ENCODE measurements at regions not wholly inside any gene's neighbourhood (a gene's known extent, or its start where the extent isn't known, plus 50 kb on each side); places are given as distances from the start of the nearest gene placed in this dataset.
"Not testable (repeated sequence)": the region's sequence is repeated elsewhere in the genome, so short reads cannot be mapped to it uniquely, and the experiment has no call there.

- FAIRE-seq: no peak
These were observed 311.2 kb upstream of the PRR16 start for GRCh38 chr5:120152931-120153330.

DNA sequence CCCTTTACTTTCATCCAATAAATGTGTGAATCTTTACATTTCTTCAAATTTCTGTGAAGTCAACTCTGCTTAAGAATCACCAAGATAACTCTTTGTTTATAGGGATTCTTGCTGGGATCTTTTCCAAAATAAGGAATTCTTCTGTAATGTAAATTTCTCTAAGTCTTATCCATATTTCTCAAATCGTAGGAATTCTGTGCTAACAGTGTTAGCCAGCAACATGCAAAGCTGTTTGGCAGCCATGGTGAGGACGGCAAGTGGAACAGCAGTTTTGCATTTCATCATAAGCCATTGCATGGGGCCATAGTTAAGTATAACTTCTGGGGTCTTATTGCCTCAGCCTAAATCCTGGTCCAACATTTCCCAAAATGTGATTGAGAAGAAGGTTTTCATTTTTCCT is 310.5 kb upstream of the PRR16 start:
- no peak for FAIRE-seq

- FAIRE-seq: no peak
These were observed 308.2 kb upstream of the PRR16 start for GRCh38 chr5:120155873-120156272.

DNA sequence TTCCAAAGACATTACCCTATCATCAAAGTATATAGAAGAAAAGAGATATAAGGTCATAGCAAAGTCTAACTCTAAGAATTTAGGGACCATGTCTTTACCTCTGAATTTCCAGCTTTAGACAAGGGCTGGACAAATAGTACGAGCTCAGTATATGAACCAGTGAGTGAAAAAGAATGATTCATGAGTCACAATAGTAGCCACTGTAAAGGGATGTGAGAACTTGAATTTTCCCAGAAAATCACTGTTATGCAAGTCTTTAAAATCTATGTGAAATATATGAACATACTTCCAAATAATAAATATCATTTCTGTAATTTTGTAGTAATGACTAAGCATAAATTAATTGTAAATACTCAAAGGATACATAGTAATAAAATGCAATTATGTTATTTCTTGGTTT is 305.9 kb upstream of the PRR16 start:
- no peak for FAIRE-seq

DNA sequence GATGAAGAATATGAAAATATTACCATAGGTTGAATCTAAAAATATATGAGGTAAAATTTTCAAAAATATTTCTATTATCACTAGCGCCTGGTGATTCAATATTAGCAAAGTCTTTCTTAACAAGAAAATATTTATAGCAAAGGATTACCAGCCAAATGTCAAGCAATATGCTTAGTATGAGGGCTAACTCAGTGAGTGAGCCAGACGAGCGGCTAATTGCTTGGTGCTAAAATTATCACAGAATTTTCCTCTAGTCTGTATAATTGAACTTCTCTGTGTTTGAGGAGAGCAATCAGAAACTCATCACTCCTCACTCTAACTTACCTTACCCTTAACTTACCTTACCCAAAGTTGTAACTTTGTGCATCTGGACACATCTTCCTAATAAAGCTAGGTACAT is 304.9 kb upstream of the PRR16 start:
- no peak for FAIRE-seq

GRCh38 chr5:120160124-120160895 is 303.8 kb upstream of the PRR16 start:
- FAIRE-seq: no peak

GRCh38 chr5:120162321-120162720 is 301.8 kb upstream of the PRR16 start:
- no peak for FAIRE-seq

DNA sequence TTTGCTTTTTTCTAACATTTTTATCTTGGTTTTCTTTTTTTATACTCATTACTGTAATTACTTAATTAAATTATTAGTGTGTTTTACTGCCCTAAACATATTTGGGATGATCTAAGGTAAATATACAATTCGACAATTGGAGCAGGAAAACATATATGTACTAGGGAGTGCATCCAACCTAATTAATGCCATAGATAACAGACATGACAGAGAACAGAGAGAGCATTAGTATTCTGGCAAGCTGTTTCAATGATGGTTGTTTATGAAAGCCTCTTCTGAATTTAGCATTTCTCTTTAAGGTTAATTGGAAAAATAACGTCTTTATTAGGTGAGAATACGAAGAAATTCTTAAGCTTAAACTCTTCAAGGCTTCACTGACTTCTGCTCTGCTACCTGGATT is 300.1 kb upstream of the PRR16 start:
- no peak for FAIRE-seq

DNA sequence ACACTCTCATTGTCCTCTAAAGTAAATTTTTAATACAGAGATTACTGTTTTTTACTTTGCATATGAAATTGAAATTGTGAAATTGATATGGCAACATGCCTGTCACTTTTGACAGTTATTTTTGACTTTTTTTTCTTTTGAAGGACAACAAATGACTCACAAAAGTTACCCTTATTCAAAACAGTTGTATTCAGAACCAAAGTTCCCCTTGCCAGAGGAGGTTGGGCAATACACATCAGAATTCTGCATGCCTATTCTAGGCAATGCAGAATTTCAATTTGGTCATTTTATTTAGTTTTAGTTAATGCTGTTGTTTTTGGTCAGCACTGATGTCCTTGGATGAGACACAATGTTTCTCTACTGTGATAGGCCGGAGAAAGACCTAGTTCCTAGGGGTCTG is 299.1 kb upstream of the PRR16 start:
- no peak for FAIRE-seq

DNA sequence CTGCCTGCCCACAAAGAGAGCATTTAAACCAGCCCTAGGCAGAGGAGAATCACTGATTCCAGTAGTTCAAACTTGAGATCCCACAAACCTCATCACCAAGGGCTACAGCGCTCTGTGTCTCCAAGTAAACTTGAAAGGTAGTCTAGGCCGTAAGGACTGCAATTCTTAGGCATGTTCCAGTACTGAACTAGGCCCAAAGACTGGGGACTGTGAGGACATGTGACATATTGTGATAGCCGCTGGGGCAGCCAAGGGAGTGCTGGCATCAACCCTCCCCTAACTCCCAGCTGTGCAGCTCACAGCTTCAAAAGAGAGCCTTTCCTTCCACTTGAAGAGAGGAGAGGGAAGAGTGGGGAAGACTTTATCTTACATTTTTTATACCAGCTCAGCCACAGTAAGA is 291.0 kb upstream of the PRR16 start:
- no peak for FAIRE-seq

DNA sequence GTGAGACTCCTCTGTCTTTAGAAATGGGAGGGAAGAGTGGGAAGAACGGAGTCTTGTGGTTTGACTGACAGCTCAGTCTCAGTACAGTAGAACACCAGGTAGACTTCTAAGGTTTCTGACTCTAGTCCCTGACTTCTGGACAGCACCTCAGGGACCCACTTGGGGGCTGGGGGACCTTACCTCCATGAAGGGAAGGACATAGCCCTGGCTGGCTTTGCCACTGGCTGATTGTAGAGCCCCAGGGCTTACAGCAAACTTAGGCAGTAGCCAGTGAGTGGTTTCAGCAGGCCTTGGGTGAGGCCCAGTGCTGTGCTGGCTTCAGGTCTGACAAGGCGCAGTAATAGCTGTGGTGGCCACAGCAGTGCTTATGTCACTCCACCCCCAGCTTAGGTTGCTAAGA is 290.0 kb upstream of the PRR16 start:
- no peak for FAIRE-seq

DNA sequence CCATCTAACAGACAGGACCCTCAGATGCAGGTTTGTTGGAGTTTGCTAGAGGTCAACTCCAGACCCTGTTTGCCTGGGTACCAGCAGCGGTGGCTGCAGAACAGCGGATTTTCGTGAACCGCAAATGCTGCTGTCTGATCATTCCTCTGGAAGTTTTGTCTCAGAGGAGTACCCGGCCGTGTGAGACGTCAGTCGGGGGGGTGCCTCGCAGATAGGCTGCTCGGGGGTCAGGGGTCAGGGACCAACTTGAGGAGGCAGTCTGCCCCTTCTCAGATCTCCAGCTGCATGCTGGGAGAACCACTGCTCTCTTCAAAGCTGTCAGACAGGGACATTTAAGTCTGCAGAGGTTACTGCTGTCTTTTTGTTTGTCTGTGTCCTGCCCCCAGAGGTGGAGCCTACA is 282.9 kb upstream of the PRR16 start:
- not testable (repeated sequence) for FAIRE-seq

DNA sequence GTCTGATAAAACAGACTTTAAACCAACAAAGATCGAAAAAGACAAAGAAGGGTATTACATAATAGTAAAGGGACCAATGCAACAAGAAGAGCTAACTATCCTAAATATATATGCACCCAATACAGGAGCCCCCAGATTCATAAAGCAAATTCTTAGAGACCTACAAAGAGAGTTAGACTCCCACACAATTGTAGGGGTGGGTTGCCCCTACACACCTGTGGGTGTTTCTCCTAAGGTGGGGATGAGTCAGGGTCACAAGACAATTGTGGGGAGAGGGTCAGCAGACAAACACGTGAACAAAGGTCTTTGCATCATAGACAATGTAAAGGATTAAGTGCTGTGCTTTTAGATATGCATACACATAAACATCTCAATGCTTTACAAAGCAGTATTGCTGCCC is 269.4 kb upstream of the PRR16 start:
- FAIRE-seq: not testable (repeated sequence)

GRCh38 chr5:120199559-120199958 is 264.5 kb upstream of the PRR16 start:
- no peak for FAIRE-seq

- FAIRE-seq: no peak
These were observed 257.0 kb upstream of the PRR16 start for GRCh38 chr5:120207129-120207528.

DNA sequence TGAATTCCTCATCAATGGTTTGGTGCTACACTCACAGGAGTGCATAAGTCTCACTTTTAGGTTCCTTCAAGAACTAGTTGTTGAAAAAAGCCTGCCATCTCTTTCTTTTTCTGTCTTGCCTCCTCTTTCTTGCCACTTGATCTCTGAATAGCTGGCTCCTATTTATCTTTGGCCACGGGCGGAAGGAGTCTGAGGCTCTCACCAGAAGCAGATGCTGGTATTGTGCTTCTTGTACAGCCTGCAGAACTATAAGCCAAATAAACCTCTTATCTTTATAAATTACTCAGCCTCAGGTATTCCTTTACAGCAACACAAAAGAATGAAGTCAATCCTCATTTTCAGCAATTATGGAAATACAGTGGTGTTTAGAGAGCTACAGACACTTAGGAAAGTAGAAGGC is 247.1 kb upstream of the PRR16 start:
- no peak for FAIRE-seq

DNA sequence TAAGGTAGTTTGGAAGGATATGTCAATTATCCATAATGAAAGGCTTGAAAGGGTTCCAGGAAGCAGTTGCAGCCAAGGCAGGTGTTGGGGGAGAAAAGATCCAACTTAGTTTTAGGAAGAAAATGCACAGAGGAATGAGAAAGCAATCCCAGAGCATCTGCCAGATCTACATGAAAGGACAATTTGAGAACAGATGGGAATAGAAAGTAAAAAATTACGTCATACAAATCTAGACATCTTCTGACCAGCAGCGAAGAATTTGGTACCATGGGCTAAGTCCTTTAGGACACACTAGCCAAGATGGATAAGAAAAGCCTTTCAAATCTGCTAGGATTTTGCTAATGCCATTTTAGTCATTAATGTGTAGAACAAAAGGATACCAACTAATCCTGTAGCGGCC is 244.1 kb upstream of the PRR16 start:
- no peak for FAIRE-seq

DNA sequence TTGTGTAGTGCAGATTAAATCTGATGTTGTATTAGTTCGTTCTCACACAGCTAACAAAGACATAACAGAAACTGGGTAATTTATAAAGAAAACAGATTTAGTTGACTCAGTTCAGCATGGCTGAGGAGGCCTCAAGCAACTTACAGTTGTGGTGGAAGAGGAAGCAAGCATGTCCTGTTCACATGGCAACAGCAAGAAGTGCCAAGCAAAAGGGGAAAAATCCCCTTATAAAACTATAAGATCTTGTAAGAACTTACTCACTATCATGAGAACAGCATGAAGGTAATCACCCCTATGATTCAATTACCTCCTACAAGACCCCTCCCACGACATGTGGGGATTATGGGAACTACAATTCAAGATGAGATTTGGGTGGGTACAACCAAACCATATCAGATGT is 238.6 kb upstream of the PRR16 start:
- no peak for FAIRE-seq

DNA sequence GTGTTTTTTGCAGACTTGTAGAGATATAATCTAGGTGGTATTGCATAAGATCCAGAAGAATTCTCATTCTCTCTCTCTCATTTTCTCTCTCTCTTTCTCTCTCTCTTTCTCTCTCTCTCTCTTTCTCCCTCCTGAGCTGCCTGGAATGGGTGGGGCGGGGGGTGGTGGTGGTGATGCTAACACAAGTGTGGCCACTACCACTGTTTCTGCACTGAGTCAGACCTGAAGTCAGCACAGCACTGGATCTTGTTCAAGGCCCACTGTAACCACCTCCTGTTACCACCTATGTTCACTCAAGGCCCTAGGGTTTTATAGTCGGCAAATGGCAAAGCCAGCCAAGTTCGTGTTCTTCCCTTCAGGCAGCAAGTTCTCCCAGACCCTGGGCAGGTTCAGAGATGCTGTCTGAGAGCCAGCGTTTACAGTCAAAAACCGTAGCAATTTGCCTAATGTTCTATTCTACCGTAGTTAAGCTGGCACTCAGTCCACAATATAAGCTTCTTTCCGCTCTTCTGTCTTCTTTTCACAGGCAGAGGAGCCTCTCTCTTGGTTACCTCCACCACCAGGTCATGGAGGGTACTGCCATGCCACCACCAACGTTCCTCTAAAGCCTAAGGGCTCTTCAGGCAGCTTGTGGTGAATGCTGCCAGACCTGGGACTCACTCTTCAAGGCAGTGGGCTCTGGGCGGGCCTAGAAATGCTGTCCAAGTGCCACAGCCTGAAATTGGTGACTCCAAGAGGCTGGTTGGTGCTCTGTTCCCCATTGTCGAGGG is 235.7 kb upstream of the PRR16 start:
- no peak for FAIRE-seq

- no peak for FAIRE-seq
These were observed 235.1 kb upstream of the PRR16 start for GRCh38 chr5:120229036-120229435.

DNA sequence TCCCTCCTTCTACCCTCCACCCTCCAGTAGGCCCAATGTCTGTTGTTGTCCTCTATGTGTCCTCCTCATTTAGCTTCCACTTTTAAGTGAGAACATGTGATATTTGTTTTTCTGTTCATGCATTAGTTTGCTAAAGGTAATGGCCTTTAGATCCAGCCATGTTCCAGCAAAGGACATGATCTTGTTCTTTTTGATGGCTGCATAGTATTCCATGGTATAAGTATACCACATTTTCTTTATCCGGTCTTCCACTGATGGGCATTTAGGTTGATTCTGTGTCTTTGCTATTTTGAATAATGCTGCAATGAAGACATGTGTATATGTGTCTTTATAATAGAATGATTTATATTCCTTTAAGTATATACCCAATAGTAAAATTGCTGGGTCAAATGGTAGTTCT is 232.5 kb upstream of the PRR16 start:
- no peak for FAIRE-seq

DNA sequence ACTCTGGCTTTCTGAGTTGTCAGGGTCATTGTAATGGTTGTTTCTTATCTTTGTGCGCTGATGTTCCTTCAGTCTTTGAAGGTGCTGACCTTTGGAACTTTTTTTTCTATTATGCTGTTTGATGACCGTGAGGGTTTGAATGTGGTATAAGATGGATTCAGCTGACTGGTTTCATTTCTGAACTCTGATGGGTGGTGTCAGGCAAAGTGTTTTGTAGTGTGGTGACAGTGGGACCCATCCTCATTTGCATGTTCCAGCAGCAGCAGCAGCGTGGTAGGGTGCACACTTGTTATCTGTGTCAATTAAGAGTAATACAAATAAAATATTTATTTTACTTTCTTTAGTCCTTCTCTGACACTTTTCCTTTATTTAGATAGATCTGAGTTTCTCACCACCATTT is 227.7 kb upstream of the PRR16 start:
- no peak for FAIRE-seq

DNA sequence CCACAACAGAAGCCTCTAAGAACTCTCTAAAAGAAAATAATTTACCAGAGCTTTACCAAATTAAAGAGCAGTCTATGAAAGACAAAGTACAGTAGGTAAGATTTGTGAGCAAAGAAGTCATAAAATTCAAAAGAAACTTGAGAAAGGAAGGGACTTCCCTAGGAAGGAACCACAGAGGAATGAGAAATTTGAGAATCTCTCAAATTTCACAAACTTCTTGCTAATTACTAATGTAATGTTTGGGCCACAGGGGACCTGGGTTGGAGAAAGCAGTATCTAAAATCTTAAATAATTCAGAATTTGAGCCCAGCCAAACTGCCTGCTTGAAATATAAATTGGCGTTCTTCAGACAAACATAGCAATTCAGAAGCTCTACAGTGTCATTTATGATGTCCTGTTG is 225.0 kb upstream of the PRR16 start:
- FAIRE-seq: no peak

DNA sequence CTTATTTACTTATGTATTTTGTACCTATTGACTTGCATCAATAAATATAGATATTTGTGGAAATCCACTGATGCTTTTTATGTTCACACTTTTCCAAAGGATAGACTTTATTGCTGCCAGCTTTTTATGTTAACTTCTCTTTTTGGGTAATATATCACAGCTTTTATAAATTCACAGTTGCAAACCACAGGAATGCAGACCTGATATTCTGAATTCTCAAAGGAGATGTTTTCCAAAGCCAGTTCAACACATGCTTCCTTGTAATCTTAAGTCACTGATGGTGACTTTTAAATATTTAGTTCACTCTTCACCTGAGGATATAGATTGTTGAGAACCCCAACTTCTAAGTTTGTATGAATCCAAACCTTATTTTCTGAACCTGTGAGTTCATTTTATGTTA is 223.4 kb upstream of the PRR16 start:
- FAIRE-seq: no peak

DNA sequence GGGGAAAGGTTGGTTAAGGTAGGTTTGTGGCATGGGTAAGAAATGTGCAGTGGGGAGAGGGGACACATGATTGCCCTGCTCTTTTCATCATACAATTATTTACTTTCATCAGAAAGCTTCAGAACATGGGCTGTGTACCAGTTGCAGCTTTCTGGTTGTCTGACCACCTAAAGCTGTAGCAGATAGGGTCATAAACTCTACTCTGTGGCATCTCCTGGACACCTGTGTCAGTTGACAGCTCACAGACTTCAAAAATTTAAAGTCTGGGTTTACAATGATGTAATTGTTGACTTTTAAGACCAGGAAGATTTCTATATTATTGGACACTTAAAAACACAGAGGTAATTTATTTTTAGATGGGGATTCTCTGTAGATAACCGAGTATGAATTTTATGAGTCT is 222.7 kb upstream of the PRR16 start:
- FAIRE-seq: no peak
